ENCODE measurements at regions not wholly inside any gene's neighbourhood (a gene's known extent, or its start where the extent isn't known, plus 50 kb on each side); places are given as distances from the start of the nearest gene placed in this dataset.

DNA sequence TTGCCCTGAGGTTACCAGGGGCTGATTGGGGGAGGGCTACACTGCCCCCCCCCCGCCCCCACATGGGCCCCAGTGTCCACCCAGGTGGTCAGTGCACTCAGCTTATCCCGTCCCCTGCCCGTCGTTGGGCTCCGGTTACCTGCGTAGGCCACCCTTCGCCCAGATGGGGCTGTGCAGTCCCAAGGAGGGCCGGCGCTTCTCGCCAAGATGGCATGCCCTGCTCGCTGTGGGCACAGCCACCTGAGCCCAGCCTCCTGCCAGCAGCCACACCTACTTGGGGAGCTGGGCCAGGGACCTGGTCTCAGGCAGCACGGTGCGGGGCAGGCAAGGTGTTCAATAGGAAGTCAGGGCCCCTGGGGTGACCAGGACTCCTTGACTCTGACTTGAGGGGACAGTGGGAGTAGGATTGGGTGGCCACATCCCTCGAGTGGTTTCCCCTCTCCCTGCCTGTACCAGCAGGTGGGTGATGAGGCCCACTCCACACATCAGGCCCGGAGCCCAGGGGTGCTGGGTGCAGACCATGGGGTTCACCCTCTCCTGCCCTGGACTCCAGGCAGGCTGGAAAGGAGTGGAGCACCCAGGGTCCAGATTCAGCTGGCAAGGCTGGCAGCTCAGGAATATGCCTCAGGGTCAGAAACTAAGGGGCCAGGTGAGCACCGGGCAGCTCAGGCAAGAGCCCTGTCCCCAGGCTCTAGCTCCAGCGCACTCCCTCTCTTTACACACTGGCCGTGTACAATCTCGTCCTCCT is 170.3 kb downstream of the GLI2 start:
- Histone ChIP-seq H3K27ac (no peak overlapping the region), H3K4me3 (no peak overlapping the region)
- TF ChIP-seq, protein P1, sequence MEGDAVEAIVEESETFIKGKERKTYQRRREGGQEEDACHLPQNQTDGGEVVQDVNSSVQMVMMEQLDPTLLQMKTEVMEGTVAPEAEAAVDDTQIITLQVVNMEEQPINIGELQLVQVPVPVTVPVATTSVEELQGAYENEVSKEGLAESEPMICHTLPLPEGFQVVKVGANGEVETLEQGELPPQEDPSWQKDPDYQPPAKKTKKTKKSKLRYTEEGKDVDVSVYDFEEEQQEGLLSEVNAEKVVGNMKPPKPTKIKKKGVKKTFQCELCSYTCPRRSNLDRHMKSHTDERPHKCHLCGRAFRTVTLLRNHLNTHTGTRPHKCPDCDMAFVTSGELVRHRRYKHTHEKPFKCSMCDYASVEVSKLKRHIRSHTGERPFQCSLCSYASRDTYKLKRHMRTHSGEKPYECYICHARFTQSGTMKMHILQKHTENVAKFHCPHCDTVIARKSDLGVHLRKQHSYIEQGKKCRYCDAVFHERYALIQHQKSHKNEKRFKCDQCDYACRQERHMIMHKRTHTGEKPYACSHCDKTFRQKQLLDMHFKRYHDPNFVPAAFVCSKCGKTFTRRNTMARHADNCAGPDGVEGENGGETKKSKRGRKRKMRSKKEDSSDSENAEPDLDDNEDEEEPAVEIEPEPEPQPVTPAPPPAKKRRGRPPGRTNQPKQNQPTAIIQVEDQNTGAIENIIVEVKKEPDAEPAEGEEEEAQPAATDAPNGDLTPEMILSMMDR (IDR thresholded peaks at IDR 0.05), result no peak
- DNase-seq (ENCODE audit: low spot score), result no peak

DNA sequence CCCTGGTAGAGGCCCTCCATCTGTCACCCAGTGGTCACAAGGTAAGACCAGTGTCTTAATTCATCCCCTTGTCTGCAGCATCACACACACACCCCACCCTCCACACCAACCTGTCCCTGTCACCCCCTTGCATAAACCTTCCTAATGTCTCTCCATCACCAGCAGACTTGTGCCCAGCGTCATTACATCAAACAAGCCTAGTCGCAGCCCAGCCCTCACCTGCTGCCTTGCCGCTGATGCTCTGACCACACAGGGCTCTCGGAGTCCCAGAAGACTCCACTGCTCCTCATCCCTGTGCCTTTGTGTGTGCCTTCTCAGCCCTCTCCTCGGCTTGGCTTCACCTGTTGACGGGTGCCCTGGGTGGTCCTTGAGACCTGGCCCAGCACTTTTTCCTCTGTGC is 171.2 kb downstream of the GLI2 start:
- Histone ChIP-seq H3K4me3 (no peak overlapping the region), H3K27ac (no peak overlapping the region)
- no peak for DNase-seq (ENCODE audit: low spot score)
- TF ChIP-seq, protein P1 (IDR thresholded peaks at IDR 0.05), result no peak

DNA sequence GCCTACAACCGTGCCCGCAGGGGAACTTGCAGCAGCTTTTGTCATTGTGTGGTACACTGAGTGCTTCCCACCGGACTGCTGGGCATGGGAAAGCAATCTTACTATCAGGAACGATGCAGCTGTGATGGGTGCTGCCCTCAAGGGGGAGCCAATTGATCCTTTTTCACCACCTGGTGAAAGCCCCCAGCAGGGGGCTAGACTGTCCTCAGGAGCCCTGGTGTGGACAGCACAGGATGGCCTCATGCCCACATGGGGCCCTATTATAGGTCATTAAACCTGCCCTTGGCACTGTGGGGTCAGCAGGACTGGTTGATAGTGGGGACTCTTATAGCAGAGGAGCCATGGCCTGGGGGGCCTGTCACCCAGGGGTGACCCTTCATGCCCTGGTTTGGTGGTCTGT is 172.2 kb downstream of the GLI2 start:
- DNase-seq (ENCODE audit: low spot score), result no peak
- TF ChIP-seq, protein P1 (IDR thresholded peaks at IDR 0.05), result no peak
- Histone ChIP-seq H3K27ac (no peak overlapping the region), H3K4me3 (no peak overlapping the region)

DNA sequence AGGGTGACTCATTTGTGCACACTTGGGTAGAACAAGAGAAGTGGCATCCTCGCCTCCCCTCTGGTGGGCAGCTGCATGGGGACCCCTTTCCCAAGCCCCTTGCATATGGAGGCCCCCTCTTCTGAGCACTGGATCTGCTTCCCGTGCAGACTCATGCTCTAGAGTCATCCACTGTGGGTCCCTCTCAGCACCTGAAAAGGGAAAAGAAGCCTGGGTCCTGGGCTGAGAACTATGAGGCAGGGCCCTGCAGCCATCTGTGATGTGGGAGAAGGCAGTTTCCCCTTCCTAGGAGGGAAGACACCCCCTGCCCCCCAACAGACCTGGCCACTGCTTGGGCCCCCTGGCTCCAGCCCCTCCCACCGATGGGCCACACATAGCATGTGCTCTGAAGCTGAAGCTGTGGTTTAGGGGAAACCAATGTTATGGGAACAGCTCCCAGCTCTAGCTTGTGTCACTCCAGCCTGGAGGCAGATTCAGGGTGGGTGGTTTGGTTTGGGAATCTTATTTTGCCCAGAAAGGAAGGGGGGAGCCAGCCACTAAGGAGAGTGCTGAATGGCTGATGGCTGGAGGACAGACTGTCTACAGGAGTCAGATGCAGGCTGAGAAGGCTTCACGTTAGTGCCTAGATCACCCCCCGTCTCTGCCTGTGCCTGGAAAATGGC is 172.8 kb downstream of the GLI2 start:
- DNase-seq (ENCODE audit: low spot score), result no peak
- Histone ChIP-seq H3K4me3 (no peak overlapping the region), H3K27ac (no peak overlapping the region)
- TF ChIP-seq, protein P1 (IDR thresholded peaks at IDR 0.05), result no peak

DNA sequence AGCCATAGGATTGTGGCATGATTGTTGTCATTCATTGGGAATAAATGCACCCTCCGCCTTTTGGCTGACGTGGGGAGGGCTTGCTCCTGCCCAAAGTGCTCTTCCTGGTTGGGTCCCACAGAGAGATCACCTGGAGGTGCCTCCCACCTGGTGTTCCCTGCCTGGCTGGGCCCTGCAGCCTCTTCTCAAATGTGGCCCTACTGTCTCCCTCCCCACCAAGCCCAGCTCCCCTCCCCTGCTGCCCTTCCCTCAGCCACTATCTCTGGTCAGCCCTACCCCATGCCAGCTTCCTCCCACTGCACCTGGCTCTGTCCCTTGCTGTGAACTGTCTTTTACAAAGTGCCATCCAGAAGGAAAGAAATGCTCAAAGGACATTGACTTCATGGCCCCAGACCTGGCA is 173.4 kb downstream of the GLI2 start:
- Histone ChIP-seq H3K4me3 (no peak overlapping the region), H3K27ac (no peak overlapping the region)
- TF ChIP-seq, protein P1 (IDR thresholded peaks at IDR 0.05), result no peak
- no peak for DNase-seq (ENCODE audit: low spot score)

DNA sequence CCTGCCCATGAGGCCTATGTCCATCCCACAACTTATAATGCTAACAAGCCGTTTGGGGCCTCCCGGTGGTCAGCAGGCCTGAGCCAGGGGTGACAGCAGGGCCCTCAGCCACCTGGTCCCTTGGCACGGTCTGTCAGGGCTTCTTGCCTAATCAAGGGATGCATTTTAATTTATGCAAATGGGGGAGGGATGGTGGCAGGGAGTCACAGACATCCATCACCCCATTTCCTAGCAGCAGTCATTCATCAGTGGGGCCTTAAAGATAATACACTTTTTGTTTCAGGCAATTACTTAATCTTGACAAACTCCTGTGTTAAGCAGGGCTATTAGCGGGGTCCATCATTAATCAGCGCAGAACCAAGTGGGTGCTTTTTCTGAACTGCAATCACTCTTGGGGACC is 174.5 kb downstream of the GLI2 start:
- Histone ChIP-seq H3K4me3 (no peak overlapping the region), H3K27ac (peak overlapping the region in 1 of 2 donors; percentile 92)
- TF ChIP-seq, protein P1 (IDR thresholded peaks at IDR 0.05), result no peak
- no peak for DNase-seq (ENCODE audit: low spot score)

All from coronary artery (tissue), 2 donors.